ENCODE measurements at regions not wholly inside any gene's neighbourhood (a gene's known extent, or its start where the extent isn't known, plus 50 kb on each side); places are given as distances from the start of the nearest gene placed in this dataset.

DNA sequence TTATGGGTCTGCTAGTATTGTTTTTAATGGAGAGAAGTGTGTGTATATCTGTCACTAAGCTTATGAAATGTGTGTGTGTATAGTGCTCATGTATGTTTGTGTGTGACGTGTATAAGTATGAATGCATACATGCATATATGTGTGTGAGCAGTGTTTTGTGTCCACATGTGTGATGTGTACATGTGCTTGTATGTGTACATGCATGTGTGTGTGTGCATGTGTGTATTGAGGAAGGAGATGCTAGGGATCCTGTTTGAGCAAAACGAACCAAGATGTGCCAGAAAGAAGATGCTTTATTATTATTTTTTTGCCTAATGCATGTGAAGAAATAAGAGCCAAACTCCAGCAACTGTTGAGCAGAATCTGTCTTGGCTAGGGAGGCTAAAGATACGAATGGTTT, 301.3 kb upstream of the SKOR2 start:
- Histone ChIP-seq H3K9ac (ENCODE audit: low read depth, low read length) (no peak overlapping the region), H3K27me3 (ENCODE audit: control insufficient read depth, insufficient read depth, low read length) (no peaks in the 10 kb centered on the region), H2AK5ac (ENCODE audit: low read depth, low read length) (no peak overlapping the region), H2AFZ (replicated peaks; ENCODE audit: low read length, poor library complexity) (no peak overlapping the region), H3K9me1 (ENCODE audit: insufficient read depth, low read length) (no peaks in the 10 kb centered on the region), H3K4ac (ENCODE audit: low read depth, low read length) (no peak overlapping the region), H3K9me3 (ENCODE audit: control insufficient read depth, insufficient read depth, low read length) (peaks cover 7% of the 10 kb centered on the region; the same call in 1 of the 2 replicates), H3K4me1 (ENCODE audit: control insufficient read depth, insufficient read depth, low read length) (no peaks in the 10 kb centered on the region), H3K18ac (ENCODE audit: low read depth, low read length) (no peak overlapping the region), H4K8ac (ENCODE audit: low read depth in 2 of 2, low read length in 2 of 2) (no peak overlapping the region), H3K23ac (ENCODE audit: low read depth, low read length) (no peak overlapping the region), H2BK20ac (ENCODE audit: low read depth, low read length) (no peak overlapping the region), H4K91ac (ENCODE audit: insufficient read depth, low read depth, low read length) (no peak overlapping the region), H3K79me1 (ENCODE audit: low read depth in 1 of 2, low read length in 2 of 2) (no peaks in the 10 kb centered on the region), H4K20me1 (ENCODE audit: insufficient read depth, low read length) (no peaks in the 10 kb centered on the region), H2BK120ac (ENCODE audit: low read depth, low read length) (no peak overlapping the region), H3K27ac (ENCODE audit: insufficient read depth, low read length) (no peak overlapping the region), H3K36me3 (ENCODE audit: control insufficient read depth, insufficient read depth, low read length) (no peaks in the 10 kb centered on the region), H2BK5ac (ENCODE audit: low read depth, low read length, poor library complexity, severe bottlenecking) (no peak overlapping the region), H4K5ac (ENCODE audit: low read depth, low read length) (no peak overlapping the region), H3K56ac (ENCODE audit: extremely low read depth, insufficient read depth, low read length) (no peak overlapping the region), H3K4me3 (ENCODE audit: insufficient read depth, low read depth, low read length) (no peak overlapping the region), H3K14ac (replicated peaks; ENCODE audit: low read depth, low read length) (no peak overlapping the region), H2AK9ac (replicated peaks; ENCODE audit: low read depth, low read length, poor library complexity) (no peak overlapping the region), H3K4me2 (ENCODE audit: low read depth, low read length) (no peak overlapping the region), H2BK15ac (ENCODE audit: low read depth, low read length) (no peak overlapping the region)
- dilution Hi-C loops (cut with HindIII; ENCODE audit: low sequenced_read_pairs, unreplicated experiment) = no loop called here
- DNase-seq (no peak), ATAC-seq (ENCODE audit: low read depth) (no peak)
- POLR2A ChIA-PET (ENCODE audit: unreplicated experiment) = no interaction called here
- intact Hi-C loops (cut with micrococcal nuclease) = no loop called here
- TF ChIP-seq FOS (IDR thresholded peaks at IDR 0.05; ENCODE audit: low read depth, low read length) = no peak
- TF ChIP-seq MXI1 (IDR thresholded peaks at IDR 0.05; ENCODE audit: borderline replicate concordance, low read depth, low read length) = no peak
- no peak for TF ChIP-seq SMC3 (IDR thresholded peaks at IDR 0.05; ENCODE audit: low read depth, low read length)
- no peak for TF ChIP-seq POLR2A (IDR thresholded peaks at IDR 0.05; ENCODE audit: low read depth, low read length)
- BruUV-seq (replicated peaks) = no TSS peak
- in situ Hi-C loops (cut with MboI; ENCODE audit: low sequenced_read_pairs) = no loop called here
- 29% methylated on average over 1 of the region's 3 CpGs; no CpG with 5 or more reads in 1 of the 2 experiments for WGBS, 2 experiments (ENCODE audit: extremely low coverage in 2 of 2, insufficient read length in 1 of 2)
- CTCF ChIA-PET = interaction anchor here (0.8 to 1.4 kb wide), 2 partner anchors 10 to 15 kb away, joined by 3 to 4 read pairs; no protein-coding TSS in a partner anchor
